ENCODE measurements at regions not wholly inside any gene's neighbourhood (a gene's known extent, or its start where the extent isn't known, plus 50 kb on each side); places are given as distances from the start of the nearest gene placed in this dataset.

GRCh38 chr3:158961911-158962310 is 160.1 kb downstream of the MFSD1 start:
- Mint-ChIP-seq H3K9me3 (ENCODE audit: unreplicated experiment) (no peaks in the 10 kb centered on the region), H3K4me3 (ENCODE audit: unreplicated experiment) (no peak overlapping the region)

DNA sequence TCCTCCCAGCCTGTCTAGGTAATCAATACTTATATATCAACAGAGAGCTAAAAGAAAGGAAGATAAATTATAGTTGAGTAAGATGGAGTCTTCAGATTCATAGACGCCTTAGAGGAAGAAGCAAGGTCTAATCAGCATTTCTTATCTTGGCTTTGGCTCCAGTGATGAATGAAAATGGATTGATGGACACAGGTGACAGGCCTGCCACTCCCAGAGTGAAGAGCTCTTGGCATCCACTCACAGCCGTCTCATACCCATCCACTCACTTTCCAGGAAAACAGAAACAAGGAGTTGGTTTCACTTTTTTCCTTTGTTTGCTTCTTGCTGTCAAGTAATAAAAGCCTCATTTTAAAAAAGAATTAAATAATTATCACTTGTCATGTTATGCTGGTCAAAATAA is 168.2 kb downstream of the MFSD1 start:
- Histone ChIP-seq H3K27me3 (replicated peaks; ENCODE audit: control insufficient read depth, insufficient read depth, low read length) (no peaks in the 10 kb centered on the region), H3K4me3 (ENCODE audit: low read depth, low read length) (no peak overlapping the region), H3K4me1 (no peaks in the 10 kb centered on the region), H3K36me3 (ENCODE audit: control insufficient read depth, insufficient read depth, low read length) (no peaks in the 10 kb centered on the region), H3K9me3 (no peaks in the 10 kb centered on the region)
- ChIA-PET CTCF (no interaction called here), POLR2A (no interaction called here)
- no peaks in the 10 kb centered on the region for H3K36me3 Mint-ChIP-seq (ENCODE audit: insufficient read depth, unreplicated experiment)
- no peaks in the 10 kb centered on the region for H3K4me1 Mint-ChIP-seq (ENCODE audit: low read depth, unreplicated experiment)
- no TSS peak for BruUV-seq (replicated peaks)
- TF ChIP-seq CTCF (IDR thresholded peaks at IDR 0.05; ENCODE audit: insufficient read depth in 1 of 2, low read depth in 1 of 2, low read length in 1 of 2, severe bottlenecking in 1 of 2, unreplicated experiment in 1 of 2), result no peak
- H3K4me3 Mint-ChIP-seq (ENCODE audit: unreplicated experiment), result no peak overlapping the region
- H3K9me3 Mint-ChIP-seq (ENCODE audit: unreplicated experiment), result no peaks in the 10 kb centered on the region
- DNase-seq, result no peak
- no peak overlapping the region for H3K27ac Mint-ChIP-seq (ENCODE audit: unreplicated experiment)
- H3K27me3 Mint-ChIP-seq (ENCODE audit: insufficient read depth, unreplicated experiment), result peaks cover 8% of the 10 kb centered on the region
- intact Hi-C loops (cut with micrococcal nuclease; ENCODE audit: unreplicated experiment), result no loop called here

More at GRCh38 chr3:158961911-158962310, 160.1 kb downstream of the MFSD1 start:
- ChIA-PET CTCF (no interaction called here), POLR2A (no interaction called here)
- Histone ChIP-seq H3K36me3 (ENCODE audit: control insufficient read depth, insufficient read depth, low read length) (no peaks in the 10 kb centered on the region), H3K4me3 (ENCODE audit: low read depth, low read length) (no peak overlapping the region), H3K4me1 (no peaks in the 10 kb centered on the region), H3K27me3 (replicated peaks; ENCODE audit: control insufficient read depth, insufficient read depth, low read length) (no peaks in the 10 kb centered on the region), H3K9me3 (no peaks in the 10 kb centered on the region)
- DNase-seq, result no peak
- intact Hi-C loops (cut with micrococcal nuclease; ENCODE audit: unreplicated experiment), result no loop called here
- no TSS peak for BruUV-seq (replicated peaks)
- Mint-ChIP-seq H3K36me3 (ENCODE audit: insufficient read depth, unreplicated experiment) (no peaks in the 10 kb centered on the region), H3K27ac (ENCODE audit: unreplicated experiment) (no peak overlapping the region), H3K27me3 (ENCODE audit: insufficient read depth, unreplicated experiment) (peaks cover 9% of the 10 kb centered on the region), H3K4me1 (ENCODE audit: low read depth, unreplicated experiment) (no peaks in the 10 kb centered on the region)
- no peak for TF ChIP-seq CTCF (IDR thresholded peaks at IDR 0.05; ENCODE audit: insufficient read depth in 1 of 2, low read depth in 1 of 2, low read length in 1 of 2, severe bottlenecking in 1 of 2, unreplicated experiment in 1 of 2)

DNA sequence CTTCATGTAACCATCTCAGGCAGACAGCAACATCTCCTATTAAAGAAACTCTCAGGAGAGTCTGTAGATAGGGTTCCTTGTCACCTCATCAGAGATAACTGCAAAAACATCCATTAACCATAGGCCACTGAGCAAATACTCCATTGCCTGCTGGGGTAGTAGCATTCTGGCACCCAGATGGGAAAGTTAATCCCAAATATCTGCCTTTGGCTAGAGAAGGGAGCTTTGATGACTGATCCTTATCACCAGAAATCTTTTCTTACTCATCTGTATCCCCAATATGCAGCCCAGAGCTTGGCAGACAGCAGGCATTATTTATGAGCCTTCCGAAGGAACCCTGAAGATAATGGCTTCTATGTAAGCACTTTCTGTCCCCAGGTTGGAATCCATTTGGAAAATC is 173.1 kb downstream of the MFSD1 start:
- intact Hi-C loops (cut with micrococcal nuclease; ENCODE audit: unreplicated experiment), result no loop called here
- H3K4me1 Mint-ChIP-seq (ENCODE audit: low read depth, unreplicated experiment), result no peaks in the 10 kb centered on the region
- Histone ChIP-seq H3K4me3 (ENCODE audit: low read depth, low read length) (no peak overlapping the region), H3K4me1 (no peaks in the 10 kb centered on the region), H3K27me3 (replicated peaks; ENCODE audit: control insufficient read depth, insufficient read depth, low read length) (no peaks in the 10 kb centered on the region), H3K9me3 (no peaks in the 10 kb centered on the region), H3K36me3 (ENCODE audit: control insufficient read depth, insufficient read depth, low read length) (no peaks in the 10 kb centered on the region)
- no peak overlapping the region for H3K4me3 Mint-ChIP-seq (ENCODE audit: unreplicated experiment)
- no peaks in the 10 kb centered on the region for H3K36me3 Mint-ChIP-seq (ENCODE audit: insufficient read depth, unreplicated experiment)
- POLR2A ChIA-PET, result no interaction called here
- no peak for TF ChIP-seq CTCF (IDR thresholded peaks at IDR 0.05; ENCODE audit: insufficient read depth in 1 of 2, low read depth in 1 of 2, low read length in 1 of 2, severe bottlenecking in 1 of 2, unreplicated experiment in 1 of 2)
- peaks cover 5% of the 10 kb centered on the region for H3K27me3 Mint-ChIP-seq (ENCODE audit: insufficient read depth, unreplicated experiment)
- no peak for DNase-seq
- H3K27ac Mint-ChIP-seq (ENCODE audit: unreplicated experiment), result no peak overlapping the region
- no TSS peak for BruUV-seq (replicated peaks)
- H3K9me3 Mint-ChIP-seq (ENCODE audit: unreplicated experiment), result no peaks in the 10 kb centered on the region
- CTCF ChIA-PET, result no interaction called here
